Liver (tissue), 7 donors: ENCODE measurements at regions not wholly inside any gene's neighbourhood (a gene's known extent, or its start where the extent isn't known, plus 50 kb on each side); places are given as distances from the start of the nearest gene placed in this dataset.

Experiments
- DNase-seq: peaks from one replicate; pipeline ENCODE4 v3.0.0-alpha.2; 2017; ENCODE audit warnings: low spot score
- H3K27ac ChIP-seq, 2 donors: one replicate each; pipeline ENCODE4 v1.7.0; 2013; ENCODE audit warnings: inconsistent platforms in 2 of 2, low read length in 2 of 2, control low read depth in 1 of 2, low read depth in 1 of 2, mild to moderate bottlenecking in 1 of 2
- H3K27me3 ChIP-seq, 4 donors: one replicate each; pipeline versions ENCODE4 v1.6.1 to v1.7.0; 2013; ENCODE audit warnings: low read length in 3 of 4, inconsistent platforms in 1 of 4, mild to moderate bottlenecking in 1 of 4, moderate library complexity in 1 of 4; ENCODE audit not compliant: control insufficient read depth in 4 of 4, insufficient read depth in 4 of 4
- H3K36me3 ChIP-seq, 4 donors: one replicate each; pipeline versions ENCODE4 v1.6.1 to v1.7.0; 2013; ENCODE audit warnings: low read length in 3 of 4, mild to moderate bottlenecking in 3 of 4, low read depth in 1 of 4, moderate library complexity in 1 of 4; ENCODE audit not compliant: control insufficient read depth in 4 of 4, insufficient read depth in 3 of 4
- H3K4me1 ChIP-seq, 4 donors: one replicate each; pipeline versions ENCODE4 v1.6.1 to v1.7.0; 2013; ENCODE audit warnings: low read length in 3 of 4, mild to moderate bottlenecking in 3 of 4, moderate library complexity in 1 of 4; ENCODE audit not compliant: control insufficient read depth in 4 of 4, insufficient read depth in 4 of 4
- H3K4me3 ChIP-seq, 3 donors: one replicate each; pipeline versions ENCODE4 v1.6.1 to v1.7.0; 2013; ENCODE audit warnings: low read length in 3 of 3, control low read depth in 1 of 3, low read depth in 1 of 3, mild to moderate bottlenecking in 1 of 3
- H3K9ac ChIP-seq, 2 donors: one replicate each; pipeline ENCODE4 v1.7.0; 2013; ENCODE audit warnings: low read length in 2 of 2, mild to moderate bottlenecking in 2 of 2, moderate library complexity in 2 of 2, control low read depth in 1 of 2, low read depth in 1 of 2
- H3K9me3 ChIP-seq, 4 donors: one replicate each; pipeline versions ENCODE4 v1.6.1 to v1.7.0; 2013; ENCODE audit warnings: low read length in 3 of 4; ENCODE audit not compliant: control insufficient read depth in 4 of 4
- ATF3 ChIP-seq: IDR thresholded peaks from 2 replicates; pipeline ENCODE4 v1.6.1; 2016; ENCODE audit warnings: antibody characterized with exemption
- CTCF ChIP-seq: fragments of 150-350 bp; IDR thresholded peaks from 2 replicates; pipeline ENCODE4 v1.5.1; 2017; ENCODE audit warnings: improper control_type of control experiment, low read depth, low read length; ENCODE audit not compliant: missing input control
- EGR1 ChIP-seq, 2 donors: IDR thresholded peaks; 2 replicates each; pipeline ENCODE4 v1.6.1; 2016 to 2018; ENCODE audit warnings: antibody characterized with exemption in 2 of 2, low read depth in 2 of 2
- FOXA1 ChIP-seq: IDR thresholded peaks from 2 replicates; pipeline ENCODE4 v1.6.1; 2016; ENCODE audit warnings: antibody characterized with exemption
- FOXA2 ChIP-seq: IDR thresholded peaks from 2 replicates; pipeline ENCODE4 v1.6.1; 2016; ENCODE audit warnings: antibody characterized with exemption
- GABPA ChIP-seq, 2 donors: IDR thresholded peaks in 1 of 2; conservative IDR thresholded peaks in 1 of 2; 2 replicates each; pipeline ENCODE4 v1.6.1; 2016; ENCODE audit warnings: antibody characterized with exemption in 2 of 2, mild to moderate bottlenecking in 1 of 2, moderate library complexity in 1 of 2
- HNF4A ChIP-seq, 2 donors: conservative IDR thresholded peaks; 2 replicates each; pipeline ENCODE4 v1.6.1; 2016; ENCODE audit warnings: antibody characterized with exemption in 2 of 2, mild to moderate bottlenecking in 2 of 2
- HNF4G ChIP-seq: IDR thresholded peaks from 2 replicates; pipeline ENCODE4 v1.6.1; 2016; ENCODE audit warnings: antibody characterized with exemption
- JUND ChIP-seq, 2 donors: IDR thresholded peaks; 2 replicates each; pipeline ENCODE4 v1.6.1; 2016; ENCODE audit warnings: antibody characterized with exemption in 2 of 2
- MAX ChIP-seq: IDR thresholded peaks from 2 replicates; pipeline ENCODE4 v1.6.1; 2016; ENCODE audit warnings: antibody characterized with exemption
- RAD21 ChIP-seq, 2 donors: IDR thresholded peaks; 2 replicates each; pipeline ENCODE4 v1.6.1; 2016; ENCODE audit warnings: antibody characterized with exemption in 2 of 2, mild to moderate bottlenecking in 2 of 2
- SP1 ChIP-seq: IDR thresholded peaks from 2 replicates; pipeline ENCODE4 v1.6.1; 2018; ENCODE audit warnings: antibody characterized with exemption, mild to moderate bottlenecking
- YY1 ChIP-seq: IDR thresholded peaks from 2 replicates; pipeline ENCODE4 v1.6.1; 2016; ENCODE audit warnings: antibody characterized with exemption, mild to moderate bottlenecking
- ZBTB33 ChIP-seq: IDR thresholded peaks from 2 replicates; pipeline ENCODE4 v1.6.1; 2016; ENCODE audit warnings: antibody characterized with exemption
- donor health status: healthy.
- donor health status: healthy.
- donor health status: healthy.
- donor health status: healthy.

- TF ChIP-seq CTCF (no peak), GABPA (IDR thresholded peaks at IDR 0.05 in 1 of 2, conservative IDR thresholded peaks at IDR 0.05 in 1 of 2) (no peak), ATF3 (no peak), HNF4A (conservative IDR thresholded peaks at IDR 0.05) (no peak), EGR1 (IDR thresholded peaks at IDR 0.05; ENCODE audit: low read depth in 2 of 2) (no peak)
Measured at GRCh38 chr2:183487326-183487725, 363.1 kb downstream of the NUP35 start (continued).

- H3K9ac ChIP-seq, result no peak overlapping the region
Measured at GRCh38 chr2:183488421-183488820, 364.2 kb downstream of the NUP35 start.

More at GRCh38 chr2:183488421-183488820, 364.2 kb downstream of the NUP35 start:
- Histone ChIP-seq H3K36me3 (no peaks in the 10 kb centered on the region), H3K27me3 (no peaks in the 10 kb centered on the region), H3K27ac (no peak overlapping the region), H3K4me3 (no peak overlapping the region), H3K4me1 (no peaks in the 10 kb centered on the region), H3K9me3 (no peaks in the 10 kb centered on the region)
- TF ChIP-seq SP1 (no peak), EGR1 (IDR thresholded peaks at IDR 0.05; ENCODE audit: low read depth in 2 of 2) (no peak), FOXA1 (no peak), ZBTB33 (no peak), FOXA2 (no peak), MAX (no peak), JUND (IDR thresholded peaks at IDR 0.05) (no peak), YY1 (no peak), CTCF (no peak), GABPA (IDR thresholded peaks at IDR 0.05 in 1 of 2, conservative IDR thresholded peaks at IDR 0.05 in 1 of 2) (no peak), HNF4A (conservative IDR thresholded peaks at IDR 0.05) (no peak), RAD21 (IDR thresholded peaks at IDR 0.05) (no peak), HNF4G (no peak)
- DNase-seq, result no peak
